Testis (tissue), 2 donors: ENCODE measurements at regions not wholly inside any gene's neighbourhood (a gene's known extent, or its start where the extent isn't known, plus 50 kb on each side); places are given as distances from the start of the nearest gene placed in this dataset.

Experiments used
- POLR2A ChIP-seq: fragments of 450-650 bp; IDR thresholded peaks from one replicate; pipeline ENCODE4 v1.6.1; 2017; ENCODE audit warnings: antibody characterized with exemption, mild to moderate bottlenecking, moderate library complexity
- TF ChIP-seq, protein P1 (sequence below), 3 experiments: fragments of 450-650 bp in 2 of 3; fragments of 200-600 bp in 1 of 3; sonication (generic) in 1 of 3; IDR thresholded peaks; one replicate each; pipeline ENCODE4 v1.5.1; 2016 to 2019; ENCODE audit warnings: antibody characterized with exemption in 3 of 3, mild to moderate bottlenecking in 2 of 3, moderate library complexity in 1 of 3

- TF ChIP-seq, protein P1, sequence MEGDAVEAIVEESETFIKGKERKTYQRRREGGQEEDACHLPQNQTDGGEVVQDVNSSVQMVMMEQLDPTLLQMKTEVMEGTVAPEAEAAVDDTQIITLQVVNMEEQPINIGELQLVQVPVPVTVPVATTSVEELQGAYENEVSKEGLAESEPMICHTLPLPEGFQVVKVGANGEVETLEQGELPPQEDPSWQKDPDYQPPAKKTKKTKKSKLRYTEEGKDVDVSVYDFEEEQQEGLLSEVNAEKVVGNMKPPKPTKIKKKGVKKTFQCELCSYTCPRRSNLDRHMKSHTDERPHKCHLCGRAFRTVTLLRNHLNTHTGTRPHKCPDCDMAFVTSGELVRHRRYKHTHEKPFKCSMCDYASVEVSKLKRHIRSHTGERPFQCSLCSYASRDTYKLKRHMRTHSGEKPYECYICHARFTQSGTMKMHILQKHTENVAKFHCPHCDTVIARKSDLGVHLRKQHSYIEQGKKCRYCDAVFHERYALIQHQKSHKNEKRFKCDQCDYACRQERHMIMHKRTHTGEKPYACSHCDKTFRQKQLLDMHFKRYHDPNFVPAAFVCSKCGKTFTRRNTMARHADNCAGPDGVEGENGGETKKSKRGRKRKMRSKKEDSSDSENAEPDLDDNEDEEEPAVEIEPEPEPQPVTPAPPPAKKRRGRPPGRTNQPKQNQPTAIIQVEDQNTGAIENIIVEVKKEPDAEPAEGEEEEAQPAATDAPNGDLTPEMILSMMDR (IDR thresholded peaks at IDR 0.05) = no peak
- TF ChIP-seq POLR2A = no peak
These were observed 175.9 kb upstream of the C14orf180 start for GRCh38 chr14:104403421-104404220.
